Spleen (tissue), 7 donors: ENCODE measurements at regions not wholly inside any gene's neighbourhood (a gene's known extent, or its start where the extent isn't known, plus 50 kb on each side); places are given as distances from the start of the nearest gene placed in this dataset.

Experiments
- POLR2A ChIP-seq, 3 donors: fragments of 450-650 bp; IDR thresholded peaks; one replicate each; pipeline ENCODE4 v1.5.1; 2017; ENCODE audit warnings: antibody characterized with exemption in 3 of 3, mild to moderate bottlenecking in 1 of 3
- POLR2AphosphoS5 ChIP-seq, 3 donors: sonication (generic); formaldehyde crosslinking; IDR thresholded peaks; one replicate each; pipeline ENCODE4 v1.5.1; 2017; ENCODE audit warnings: antibody characterized with exemption in 3 of 3
- TF ChIP-seq, protein P1 (sequence below), 11 experiments: fragments of 200-600 bp in 7 of 11; fragments of 450-650 bp in 4 of 11; sonication (generic) in 4 of 11; IDR thresholded peaks in 8 of 11; conservative IDR thresholded peaks in 3 of 11; 1 replicate in 7 of 11; 2 replicates in 4 of 11; pipeline versions ENCODE4 v1.4.0 to v1.8.0; 2016 to 2021; ENCODE audit warnings: antibody characterized with exemption in 11 of 11, inconsistent platforms in 4 of 11, mild to moderate bottlenecking in 1 of 11
- donor health status: DM: no; HTN: no; CAD: no; lungs with moderate emphysema.
- donor health status: DM: no; HTN: no; CAD: no.
- donor health status: DM: no; HTN: no; CAD: no.

DNA sequence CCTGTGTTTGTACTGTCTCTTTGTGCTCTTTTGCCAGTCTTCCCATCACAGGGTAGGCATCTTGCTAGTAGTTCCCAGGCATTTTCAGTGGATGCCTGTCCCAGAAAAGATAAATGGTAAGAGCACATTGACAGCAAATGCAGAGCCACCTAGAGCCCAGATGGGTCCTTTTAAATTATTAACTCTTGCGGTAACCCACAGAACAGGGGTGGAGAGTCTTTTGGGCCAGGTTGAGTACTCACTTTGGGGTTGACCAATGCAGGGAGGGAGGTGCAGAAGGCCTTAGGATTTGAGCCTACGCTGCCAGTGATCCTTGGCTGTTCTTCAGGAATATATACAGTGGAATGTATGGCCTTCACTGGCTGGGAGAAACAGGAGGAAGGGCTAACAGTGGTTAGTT, 173.8 kb downstream of the MSN start:
- TF ChIP-seq, protein P1, sequence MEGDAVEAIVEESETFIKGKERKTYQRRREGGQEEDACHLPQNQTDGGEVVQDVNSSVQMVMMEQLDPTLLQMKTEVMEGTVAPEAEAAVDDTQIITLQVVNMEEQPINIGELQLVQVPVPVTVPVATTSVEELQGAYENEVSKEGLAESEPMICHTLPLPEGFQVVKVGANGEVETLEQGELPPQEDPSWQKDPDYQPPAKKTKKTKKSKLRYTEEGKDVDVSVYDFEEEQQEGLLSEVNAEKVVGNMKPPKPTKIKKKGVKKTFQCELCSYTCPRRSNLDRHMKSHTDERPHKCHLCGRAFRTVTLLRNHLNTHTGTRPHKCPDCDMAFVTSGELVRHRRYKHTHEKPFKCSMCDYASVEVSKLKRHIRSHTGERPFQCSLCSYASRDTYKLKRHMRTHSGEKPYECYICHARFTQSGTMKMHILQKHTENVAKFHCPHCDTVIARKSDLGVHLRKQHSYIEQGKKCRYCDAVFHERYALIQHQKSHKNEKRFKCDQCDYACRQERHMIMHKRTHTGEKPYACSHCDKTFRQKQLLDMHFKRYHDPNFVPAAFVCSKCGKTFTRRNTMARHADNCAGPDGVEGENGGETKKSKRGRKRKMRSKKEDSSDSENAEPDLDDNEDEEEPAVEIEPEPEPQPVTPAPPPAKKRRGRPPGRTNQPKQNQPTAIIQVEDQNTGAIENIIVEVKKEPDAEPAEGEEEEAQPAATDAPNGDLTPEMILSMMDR (IDR thresholded peaks at IDR 0.05 in 8 of 11, conservative IDR thresholded peaks at IDR 0.05 in 3 of 11), result no peak
- no peak for TF ChIP-seq POLR2A (IDR thresholded peaks at IDR 0.05)
- TF ChIP-seq POLR2AphosphoS5 (IDR thresholded peaks at IDR 0.05), result no peak
